Posterior vena cava (tissue), 2 donors: ENCODE measurements at regions not wholly inside any gene's neighbourhood (a gene's known extent, or its start where the extent isn't known, plus 50 kb on each side); places are given as distances from the start of the nearest gene placed in this dataset.
"Not testable (repeated sequence)": the region's sequence is repeated elsewhere in the genome, so short reads cannot be mapped to it uniquely, and the experiment has no call there.

Source experiments
- DNase-seq: peaks from one replicate; pipeline ENCODE4 v3.0.0-alpha.2; 2020; ENCODE audit warnings: low spot score
- intact Hi-C, 2 donors: fragments of 100-400 bp; cut with DNase I; formaldehyde crosslinking; loops; one replicate each; pipeline versions ENCODE4 v1.14.1 to v1.14.2; 2022 to 2023
- donor health status: DM: yes; HTN: yes; CAD: no.
- donor health status: DM: yes; HTN: yes; CAD: no.

- intact Hi-C loops, result no loop called here
- DNase-seq, result no peak
Observed at GRCh38 chr7:64469673-64470072, 93.2 kb downstream of the ZNF680 start.

GRCh38 chr7:64465551-64465950 is 97.3 kb downstream of the ZNF680 start:
- no peak for DNase-seq
- intact Hi-C loops, result no loop called here

DNA sequence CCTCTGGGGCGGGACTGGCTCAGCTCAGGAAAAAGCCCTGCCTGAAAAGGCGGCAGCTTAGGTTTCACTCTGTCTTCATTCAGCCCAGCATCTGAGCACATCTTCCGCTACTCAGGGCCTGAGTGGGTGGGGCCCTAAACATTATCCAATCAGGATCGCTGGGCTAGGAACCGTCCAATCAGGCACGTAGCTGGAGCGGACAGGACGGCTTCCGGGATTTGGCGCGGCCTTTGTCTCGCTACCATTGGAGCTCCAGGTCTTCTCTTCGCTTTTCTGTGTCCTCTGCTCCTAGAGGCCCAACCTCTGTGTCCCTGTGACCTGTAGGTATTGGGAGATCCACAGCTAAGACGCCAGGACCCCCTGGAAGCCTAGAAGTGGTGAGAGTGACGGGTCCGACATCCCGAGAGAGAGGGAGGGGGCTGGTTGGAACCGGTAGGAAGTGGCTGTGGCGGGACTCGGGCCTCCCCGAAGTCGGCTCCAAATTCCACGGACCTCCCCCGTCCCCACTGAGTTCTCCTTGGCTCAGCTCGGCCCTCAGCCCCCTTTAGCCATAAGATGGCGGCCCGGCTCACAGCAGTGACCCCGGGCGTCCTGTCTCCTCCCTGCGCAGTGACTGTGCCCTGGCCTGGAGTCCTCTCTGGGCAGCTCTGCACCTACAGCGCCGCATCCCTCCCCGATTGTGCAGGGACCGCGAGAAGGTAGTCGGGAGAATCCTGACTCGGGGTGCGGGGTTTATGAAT is 99.1 kb downstream of the ZNF680 start:
- intact Hi-C loops, result no loop called here
- peak; percentile 91 for DNase-seq

GRCh38 chr7:64459858-64460257 is 103.0 kb downstream of the ZNF680 start:
- DNase-seq, intact Hi-C loops: not testable (repeated sequence)

GRCh38 chr7:64433590-64433989 is 119.8 kb downstream of the ZNF736 start:
- DNase-seq, result no peak
- intact Hi-C loops, result no loop called here

GRCh38 chr7:64431838-64432237 is 118.1 kb downstream of the ZNF736 start:
- intact Hi-C loops, result no loop called here
- DNase-seq, result no peak

- DNase-seq, result no peak
- intact Hi-C loops, result no loop called here
Observed at GRCh38 chr7:64429232-64429631, 115.5 kb downstream of the ZNF736 start.

GRCh38 chr7:64425436-64425835 is 111.7 kb downstream of the ZNF736 start:
- DNase-seq, intact Hi-C loops: not testable (repeated sequence)

- intact Hi-C loops, result no loop called here
- no peak for DNase-seq
Observed at GRCh38 chr7:64407148-64407547, 93.4 kb downstream of the ZNF736 start.
